Fibroblast of gingiva (primary cell): ENCODE measurements at regions not wholly inside any gene's neighbourhood (a gene's known extent, or its start where the extent isn't known, plus 50 kb on each side); places are given as distances from the start of the nearest gene placed in this dataset.

ENCODE experiments used
- DNase-seq: peaks from one replicate; pipeline ENCODE4 v3.0.0-alpha.2; 2011; ENCODE audit warnings: low read depth

DNA sequence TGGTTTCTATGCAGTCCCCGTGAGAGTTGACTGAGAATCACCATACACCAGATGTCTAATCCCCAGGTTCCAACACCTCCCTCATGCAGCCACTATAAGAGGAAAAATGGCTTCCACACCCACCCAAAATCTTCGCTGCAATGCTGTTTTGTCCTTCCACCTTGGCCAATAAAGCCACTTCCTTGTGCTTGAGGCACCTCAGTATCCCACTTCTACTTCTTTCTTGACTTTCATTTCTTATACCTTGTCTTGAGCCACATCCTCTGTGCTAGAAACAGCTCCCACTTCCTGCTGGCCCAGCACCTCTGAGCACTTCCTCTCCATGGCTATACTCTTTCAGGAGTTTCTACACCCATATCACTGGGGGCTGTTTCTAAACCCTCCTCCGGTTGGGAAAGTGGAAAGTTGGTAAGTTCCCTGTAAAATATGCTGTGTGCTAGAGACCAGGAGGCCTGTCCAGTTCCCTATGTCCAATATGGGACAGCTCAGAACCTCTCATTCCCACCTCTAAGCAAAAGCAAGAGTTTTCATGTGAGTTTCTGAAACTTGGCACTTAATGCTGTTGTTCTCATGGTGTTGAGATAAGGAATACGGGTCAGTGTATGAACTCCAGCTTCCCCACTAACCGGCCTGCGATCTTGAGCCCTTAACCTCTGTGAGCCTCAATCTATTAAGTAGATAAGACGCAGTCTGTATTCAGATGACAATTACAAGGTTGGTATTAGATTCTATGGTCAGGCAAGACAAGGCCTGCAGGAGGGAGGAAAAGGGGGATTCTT, 209.1 kb upstream of the ID2 start:
- no peak for DNase-seq

GRCh38 chr2:8475349-8476031, 206.4 kb upstream of the ID2 start:
- no peak for DNase-seq

GRCh38 chr2:8477552-8478470, 204.0 kb upstream of the ID2 start:
- no peak for DNase-seq

DNA sequence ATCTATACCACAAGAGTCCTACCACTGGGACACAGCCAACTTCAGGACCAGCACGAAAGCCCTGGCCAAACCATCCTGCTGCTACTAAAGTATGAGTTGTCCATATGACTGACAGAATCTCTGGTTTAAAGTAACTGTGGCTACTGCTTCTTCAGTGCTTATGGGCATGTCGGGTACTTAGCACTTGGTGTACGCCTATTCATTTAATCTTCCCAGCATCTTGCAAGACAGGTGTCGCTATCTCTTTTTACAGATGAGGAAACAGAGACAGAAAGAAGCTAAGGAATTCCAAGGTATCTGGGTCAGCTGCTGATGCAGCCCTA, 203.4 kb upstream of the ID2 start:
- DNase-seq: no peak

- DNase-seq: no peak
Measured at GRCh38 chr2:8479298-8479697, 202.6 kb upstream of the ID2 start.

DNA sequence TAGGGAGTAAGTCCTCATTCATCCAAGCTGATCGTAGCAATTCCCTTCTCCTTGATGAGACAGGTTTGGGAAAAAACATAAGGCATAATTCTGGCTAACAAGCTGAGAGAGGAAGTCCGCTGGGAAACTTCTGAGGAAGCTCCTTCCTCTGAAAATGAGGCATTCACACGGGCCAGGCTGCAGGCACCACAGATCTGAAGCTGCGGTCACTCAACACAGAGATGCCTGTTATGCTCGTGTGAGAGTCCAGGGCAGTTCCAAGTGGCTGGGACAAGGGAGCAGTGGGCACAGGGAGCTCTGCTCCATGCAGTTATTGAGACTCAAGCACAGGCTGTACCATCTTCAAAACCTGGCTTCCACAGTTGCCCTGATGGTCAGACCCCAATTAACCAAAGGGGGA, 200.9 kb upstream of the ID2 start:
- DNase-seq: no peak

GRCh38 chr2:8481463-8482009, 200.3 kb upstream of the ID2 start:
- DNase-seq: no peak

DNA sequence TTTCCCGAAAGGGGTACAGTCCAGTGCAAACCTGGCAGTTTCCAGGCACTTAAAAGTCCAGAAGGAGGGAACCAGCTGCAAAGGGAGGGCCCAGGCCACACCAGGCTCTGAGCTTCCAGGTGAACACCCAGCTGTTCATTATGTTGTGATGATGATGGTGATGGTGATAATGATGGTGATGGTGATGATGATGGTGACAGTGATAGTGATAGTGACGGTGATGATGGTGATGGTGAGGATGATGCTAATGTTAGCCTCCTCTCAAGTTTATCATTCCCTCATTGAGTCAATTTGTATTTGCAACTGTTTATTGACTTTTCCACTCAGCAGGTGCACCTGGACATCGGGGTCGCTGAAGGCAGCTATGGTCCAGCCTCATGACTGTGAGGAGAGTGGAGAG, 199.4 kb upstream of the ID2 start:
- no peak for DNase-seq

DNA sequence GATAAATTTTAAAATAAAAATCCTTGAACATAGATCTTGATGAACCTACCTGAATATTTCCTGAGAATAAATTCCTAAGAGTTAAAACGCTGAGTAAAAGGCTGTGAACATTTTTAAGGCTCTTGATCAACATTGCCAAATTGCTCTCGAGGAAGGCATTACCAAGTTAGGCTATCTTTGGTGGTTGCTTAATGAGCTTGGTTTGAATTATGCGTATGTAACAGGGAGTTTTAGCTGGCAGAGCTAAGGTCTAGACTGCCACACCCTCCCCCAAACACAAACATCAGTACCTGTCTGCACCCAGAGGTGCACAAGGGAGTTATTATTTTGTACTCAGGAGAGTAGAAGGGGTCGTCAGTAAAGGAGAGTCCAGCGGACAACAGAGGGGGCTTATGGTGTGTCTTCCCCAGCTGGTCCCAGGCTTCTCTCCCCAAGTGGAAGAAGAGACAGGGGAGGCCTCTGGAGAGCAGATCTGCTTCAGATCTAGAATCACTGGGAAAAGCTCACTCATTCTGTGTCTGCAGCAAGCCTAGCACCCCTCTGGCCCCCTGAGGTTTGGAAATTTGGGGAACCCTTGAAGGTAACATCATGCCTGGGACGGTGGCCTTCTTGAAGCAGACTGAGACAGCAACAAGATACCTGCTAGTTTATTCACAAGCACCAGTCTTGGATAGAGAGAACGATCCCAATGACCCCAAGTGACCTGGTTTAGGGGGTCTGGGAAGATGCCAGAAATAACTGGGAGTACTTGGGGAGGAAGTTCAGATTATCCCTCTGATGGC, 197.2 kb upstream of the ID2 start:
- DNase-seq: no peak

GRCh38 chr2:8485736-8486135, 196.1 kb upstream of the ID2 start:
- DNase-seq: no peak

DNA sequence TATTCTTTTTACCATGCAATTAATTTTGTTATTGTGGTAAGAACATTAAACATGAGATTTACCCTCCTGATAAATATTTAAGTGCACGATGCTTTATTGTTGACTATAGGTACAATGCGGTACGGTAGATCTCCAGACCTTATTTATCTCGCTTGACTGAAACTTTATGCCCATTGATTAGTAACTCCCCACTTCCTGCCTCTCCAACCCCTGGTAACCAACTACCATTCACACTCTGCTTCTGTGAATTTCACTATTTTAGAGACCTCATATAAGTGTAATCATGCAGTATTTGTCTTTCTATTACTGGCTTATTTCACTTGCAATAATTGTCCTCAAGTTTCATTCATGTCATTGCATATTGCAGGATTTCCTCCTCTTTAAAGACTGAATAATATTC, 195.7 kb upstream of the ID2 start:
- no peak for DNase-seq

DNA sequence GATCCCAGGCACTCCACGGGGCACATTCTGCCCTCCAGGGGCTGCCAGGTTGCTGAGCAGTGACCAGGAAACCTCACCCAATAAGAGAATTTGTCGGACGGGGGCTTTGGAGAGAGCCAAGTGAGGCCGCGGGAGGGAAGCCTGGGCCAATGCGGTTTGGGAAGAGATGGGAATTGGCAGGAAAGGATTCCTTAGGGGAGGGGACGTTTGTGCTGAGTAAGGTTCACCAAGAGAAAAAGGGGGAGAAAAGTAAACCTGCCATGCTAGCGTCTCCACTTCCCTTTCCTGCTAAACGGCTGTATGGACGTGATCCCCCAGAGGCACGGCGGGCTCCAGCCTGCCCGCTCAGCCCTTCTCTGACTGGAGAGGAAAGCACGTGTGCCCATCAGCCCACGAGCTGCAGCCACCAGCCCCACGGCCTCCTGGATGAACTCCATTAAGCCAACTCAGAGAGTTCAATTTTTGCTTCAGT, 194.4 kb upstream of the ID2 start:
- no peak for DNase-seq

DNA sequence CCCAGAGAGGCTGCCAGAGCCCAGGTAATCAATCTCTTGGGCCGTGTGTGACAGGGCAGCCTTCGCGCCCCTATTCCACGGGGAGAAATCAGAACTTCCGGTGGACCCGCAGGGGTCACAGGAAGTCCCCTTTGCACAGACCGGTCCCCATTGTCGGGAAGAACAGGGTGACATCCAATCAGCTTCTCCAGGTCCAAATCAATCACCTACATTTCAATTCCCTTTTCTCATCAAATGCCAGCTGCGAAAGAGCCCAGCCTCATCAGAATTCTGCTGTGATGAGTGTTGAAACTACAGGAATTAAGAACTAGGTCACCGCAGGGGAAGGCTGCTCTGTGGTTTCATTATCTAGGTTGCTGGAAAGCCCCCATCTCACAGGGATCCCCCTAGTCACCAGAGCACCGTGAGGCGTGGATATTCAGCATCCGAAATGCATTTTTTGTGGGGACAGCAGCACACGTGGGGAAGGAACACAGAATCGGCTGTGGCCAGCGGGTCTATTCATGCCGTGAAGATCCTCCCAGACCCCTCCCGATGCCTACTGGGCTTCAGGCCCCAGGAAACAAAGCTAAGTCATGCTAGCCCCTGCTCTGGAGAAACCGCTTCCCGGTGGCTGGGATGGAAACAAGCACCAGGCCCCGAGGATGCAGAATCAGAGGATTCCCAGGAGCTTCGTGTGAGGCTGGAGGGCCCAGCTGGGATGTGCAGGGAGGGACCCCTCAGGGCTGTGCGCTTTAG, 193.7 kb upstream of the ID2 start:
- DNase-seq: no peak

DNA sequence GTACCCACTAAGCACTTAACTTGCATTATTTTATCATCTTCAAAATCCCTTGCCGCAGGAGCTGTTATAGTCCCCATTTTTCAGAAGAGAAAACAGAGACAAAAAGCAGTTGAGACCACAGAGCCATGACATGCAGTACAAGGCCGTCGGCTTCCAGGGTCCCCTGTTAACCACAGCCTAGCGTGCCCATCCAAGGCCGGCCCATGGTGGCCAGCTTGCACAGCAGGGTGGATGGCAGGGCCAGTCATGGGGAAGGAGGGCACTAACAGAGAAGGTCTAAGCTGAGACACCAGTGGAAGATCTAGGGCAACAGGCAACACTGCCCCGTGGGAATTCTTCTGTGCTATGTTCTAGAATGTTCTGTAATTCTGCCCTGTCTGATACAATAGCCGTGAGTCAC, 192.6 kb upstream of the ID2 start:
- no peak for DNase-seq

- DNase-seq: no peak
Measured at GRCh38 chr2:8489751-8490150, 192.1 kb upstream of the ID2 start.

GRCh38 chr2:8490166-8490721, 191.6 kb upstream of the ID2 start:
- DNase-seq: no peak

- DNase-seq: peak; percentile 19
Measured at GRCh38 chr2:8491296-8492027, 190.4 kb upstream of the ID2 start.

GRCh38 chr2:8494151-8494550, 187.7 kb upstream of the ID2 start:
- DNase-seq: no peak

DNA sequence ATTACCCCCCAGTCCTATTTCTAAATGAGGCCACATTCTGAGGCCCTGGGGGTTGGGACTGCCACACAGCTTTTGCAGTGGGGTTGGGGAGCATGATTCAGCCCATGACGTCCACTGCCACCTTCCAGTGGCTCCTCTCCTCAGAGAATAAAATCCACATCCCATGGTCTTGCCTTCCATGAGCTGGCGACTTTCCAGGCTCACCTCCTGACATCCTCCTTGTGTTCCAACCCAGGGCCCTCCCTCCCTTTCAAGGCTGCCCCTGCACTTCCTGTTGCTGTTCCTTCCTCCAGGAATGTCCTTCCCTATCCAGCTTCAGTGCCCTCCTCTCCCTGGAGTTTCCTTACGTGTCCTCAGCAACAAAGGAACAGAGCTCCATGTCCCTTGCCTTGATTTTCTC, 187.3 kb upstream of the ID2 start:
- DNase-seq: no peak
